H1 (cell line): ENCODE measurements at regions not wholly inside any gene's neighbourhood (a gene's known extent, or its start where the extent isn't known, plus 50 kb on each side); places are given as distances from the start of the nearest gene placed in this dataset.

Experiments used
- CTCF ChIA-PET: fragments of 300-600 bp; sonication (Branson Sonifier 250); formaldehyde crosslinking; loops from one replicate; lab custom pipeline; 2021; ENCODE audit not compliant: partially characterized antibody; lab: Charles Lee
- POLR2A ChIA-PET: fragments of 300-600 bp; sonication (Branson Sonifier 250); formaldehyde crosslinking; loops from one replicate; lab custom pipeline; 2021; ENCODE audit warnings: inconsistent platforms; ENCODE audit not compliant: partially characterized antibody; lab: Charles Lee
- DNase-seq, 2 experiments: peaks; one replicate each; pipeline versions ENCODE4 v3.0.0 to v3.0.0-alpha.2; 2010 to 2022; ENCODE audit warnings: low spot score in 2 of 2, low read depth in 1 of 2, mixed read lengths in 1 of 2
- FAIRE-seq: peaks from 2 replicates; lab custom pipeline; 2011; peaks lifted over from hg19 to GRCh38; lab: Jason Lieb, UNC
- H2AFZ ChIP-seq: 2 replicates; pipeline ENCODE4 v1.8.1; 2012; ENCODE audit warnings: low read length, inconsistent platforms
- H2AK5ac ChIP-seq: 2 replicates; pipeline ENCODE4 v1.6.1; 2013; ENCODE audit warnings: low read depth, low read length
- H2BK120ac ChIP-seq: replicated peaks from 2 replicates; pipeline ENCODE3; 2013; ENCODE audit warnings: low read depth, low read length, inconsistent platforms
- H2BK12ac ChIP-seq: 2 replicates; pipeline ENCODE4 v1.6.1; 2013; ENCODE audit warnings: low read depth, low read length
- H2BK15ac ChIP-seq: 2 replicates; pipeline ENCODE4 v1.6.1; 2013; ENCODE audit warnings: low read length
- H2BK20ac ChIP-seq: 2 replicates; pipeline ENCODE4 v1.6.1; 2013; ENCODE audit warnings: low read length
- H2BK5ac ChIP-seq: 2 replicates; pipeline ENCODE4 v1.6.1; 2013; ENCODE audit warnings: low read depth, low read length
- H3K14ac ChIP-seq: 2 replicates; pipeline ENCODE4 v1.6.1; 2013; ENCODE audit warnings: inconsistent platforms; ENCODE audit not compliant: insufficient read length
- H3K18ac ChIP-seq: 2 replicates; pipeline ENCODE4 v1.6.1; 2013; ENCODE audit warnings: low read length; ENCODE audit errors: extremely low read depth
- H3K23ac ChIP-seq: 2 replicates; pipeline ENCODE4 v1.6.1; 2013; ENCODE audit warnings: inconsistent platforms; ENCODE audit not compliant: insufficient read length
- H3K23me2 ChIP-seq: 2 replicates; pipeline ENCODE4 v1.6.1; 2013; ENCODE audit warnings: low read depth, low read length
- H3K27ac ChIP-seq: 2 replicates; pipeline ENCODE4 v1.6.1; 2011; ENCODE audit warnings: low read depth, low read length, inconsistent platforms
- H3K27me3 ChIP-seq, 4 experiments: replicated peaks in 1 of 4; 1 replicate in 1 of 4; 2 replicates in 3 of 4; pipeline versions ENCODE4 v1.6.1 to v1.8.1; 2011 to 2013; ENCODE audit warnings: low read length in 3 of 4, mild to moderate bottlenecking in 3 of 4, inconsistent platforms in 2 of 4, mixed read lengths in 2 of 4, moderate library complexity in 1 of 4; ENCODE audit not compliant: control insufficient read depth in 3 of 4, insufficient read depth in 3 of 4; ENCODE audit errors: extremely low read depth in 1 of 4
- H3K36me3 ChIP-seq, 4 experiments: 2 replicates each; pipeline versions ENCODE4 v1.6.1 to v1.8.1; 2011 to 2013; ENCODE audit warnings: mild to moderate bottlenecking in 4 of 4, low read length in 3 of 4, moderate library complexity in 2 of 4, control low read depth in 1 of 4, inconsistent platforms in 1 of 4; ENCODE audit not compliant: insufficient read depth in 4 of 4, control insufficient read depth in 2 of 4
- H3K4ac ChIP-seq: replicated peaks from 2 replicates; pipeline ENCODE3; 2013; ENCODE audit warnings: low read length, low read depth, mixed read lengths, inconsistent platforms; ENCODE audit not compliant: insufficient read length
- H3K4me1 ChIP-seq, 4 experiments: replicated peaks in 1 of 4; 1 replicate in 1 of 4; 2 replicates in 3 of 4; pipeline versions ENCODE4 v1.6.1 to v1.8.1; 2011 to 2013; ENCODE audit warnings: low read length in 3 of 4, inconsistent platforms in 2 of 4, mixed read lengths in 1 of 4; ENCODE audit not compliant: insufficient read depth in 4 of 4, control insufficient read depth in 3 of 4
- H3K4me2 ChIP-seq, 2 experiments: 2 replicates each; pipeline versions ENCODE4 v1.6.1 to v1.8.1; 2011 to 2013; ENCODE audit warnings: low read depth in 2 of 2, low read length in 2 of 2, control low read depth in 1 of 2, inconsistent platforms in 1 of 2, mild to moderate bottlenecking in 1 of 2; ENCODE audit not compliant: insufficient read depth in 1 of 2
- H3K4me3 ChIP-seq, 4 experiments: fragments of 200-600, 300-600 bp in 1 of 4; sonication (generic), shearing (Covaris generic), sonication (Bioruptor Twin) in 1 of 4; 2 replicates each; pipeline versions ENCODE4 v1.5.1 to v1.8.1; 2011 to 2016; ENCODE audit warnings: low read length in 4 of 4, low read depth in 3 of 4, control low read depth in 2 of 4, inconsistent platforms in 2 of 4, mild to moderate bottlenecking in 2 of 4, mixed read lengths in 1 of 4, moderate library complexity in 1 of 4; ENCODE audit not compliant: insufficient read depth in 2 of 4; ENCODE audit errors: extremely low read depth in 1 of 4
- H3K56ac ChIP-seq: replicated peaks from 2 replicates; pipeline ENCODE3; 2013; ENCODE audit warnings: low read depth, mild to moderate bottlenecking, mixed read lengths, low read length, inconsistent platforms; ENCODE audit not compliant: insufficient read length
- H3K79me1 ChIP-seq: 2 replicates; pipeline ENCODE4 v1.6.1; 2013; ENCODE audit warnings: low read depth, low read length, control low read depth
- H3K79me2 ChIP-seq, 2 experiments: 2 replicates each; pipeline versions ENCODE4 v1.6.1 to v1.8.1; 2012 to 2013; ENCODE audit warnings: low read length in 2 of 2, mild to moderate bottlenecking in 2 of 2, inconsistent platforms in 1 of 2; ENCODE audit not compliant: insufficient read depth in 2 of 2, control insufficient read depth in 1 of 2
- H3K9ac ChIP-seq, 4 experiments: replicated peaks in 1 of 4; 1 replicate in 1 of 4; 2 replicates in 3 of 4; pipeline versions ENCODE4 v1.6.1 to v1.8.1; 2011 to 2013; ENCODE audit warnings: low read depth in 3 of 4, low read length in 3 of 4, control low read depth in 2 of 4, mild to moderate bottlenecking in 2 of 4, moderate library complexity in 2 of 4, inconsistent platforms in 1 of 4; ENCODE audit errors: extremely low read depth in 1 of 4
- H3K9me3 ChIP-seq, 2 experiments: 2 replicates each; pipeline versions ENCODE4 v1.6.1 to v1.8.1; 2012 to 2013; ENCODE audit warnings: mild to moderate bottlenecking in 2 of 2, moderate library complexity in 2 of 2, control low read depth in 1 of 2, inconsistent platforms in 1 of 2, low read depth in 1 of 2, low read length in 1 of 2, mixed read lengths in 1 of 2; ENCODE audit not compliant: insufficient read depth in 2 of 2
- H4K20me1 ChIP-seq, 2 experiments: replicated peaks in 1 of 2; 2 replicates each; pipeline versions ENCODE3 to v1.8.1; 2011 to 2013; ENCODE audit warnings: inconsistent platforms in 2 of 2, low read length in 2 of 2, mild to moderate bottlenecking in 1 of 2; ENCODE audit not compliant: insufficient read depth in 2 of 2, control insufficient read depth in 1 of 2
- H4K5ac ChIP-seq: 2 replicates; pipeline ENCODE4 v1.6.1; 2013; ENCODE audit warnings: low read length, low read depth, mixed read lengths, inconsistent platforms; ENCODE audit not compliant: insufficient read length
- H4K8ac ChIP-seq: 2 replicates; pipeline ENCODE4 v1.8.0; 2013; ENCODE audit warnings: mild to moderate bottlenecking, moderate library complexity, low read length, inconsistent platforms; ENCODE audit not compliant: insufficient read depth; ENCODE audit errors: extremely low read depth
- H4K91ac ChIP-seq: replicated peaks from 2 replicates; pipeline ENCODE3; 2013; ENCODE audit warnings: low read length, mixed read lengths, inconsistent platforms; ENCODE audit not compliant: insufficient read length
- TBP ChIP-seq: IDR thresholded peaks from 2 replicates; pipeline ENCODE4 v1.6.1; 2011; ENCODE audit warnings: low read depth, low read length, improper control_type of control experiment
- WGBS, 2 experiments: shearing (Covaris generic) in 1 of 2; methylation state at CpG; one replicate each; pipeline versions ENCODE4 v1.1.6 to v1.1.7; 2013 to 2015; ENCODE audit warnings: low lambda C conversion rate in 2 of 2, mixed read lengths in 2 of 2, inconsistent platforms in 1 of 2, low coverage in 1 of 2, missing lambda C conversion rate in 1 of 2; ENCODE audit not compliant: insufficient replicate concordance in 2 of 2, insufficient coverage in 1 of 2, insufficient read length in 1 of 2; ENCODE audit errors: extremely low coverage in 1 of 2, missing lambda C conversion rate in 1 of 2; 5-methylcytosine and 5-hydroxymethylcytosine counted together

GRCh38 chr4:156060661-156061060, 107.0 kb upstream of the CTSO start:
- Histone ChIP-seq H3K9ac (no peak overlapping the region), H2AK5ac (no peak overlapping the region), H3K18ac (no peak overlapping the region), H3K27me3 (no peaks in the 10 kb centered on the region), H3K79me1 (no peaks in the 10 kb centered on the region), H3K14ac (no peak overlapping the region), H3K4ac (no peak overlapping the region), H3K9me3 (no peaks in the 10 kb centered on the region), H2BK120ac (no peak overlapping the region), H3K4me2 (no peak overlapping the region), H2BK15ac (no peak overlapping the region), H4K5ac (no peak overlapping the region), H4K20me1 (no peaks in the 10 kb centered on the region), H3K27ac (no peak overlapping the region), H3K4me3 (no peak overlapping the region), H3K4me1 (no peaks in the 10 kb centered on the region), H2BK20ac (no peak overlapping the region), H4K8ac (no peak overlapping the region), H2BK5ac (no peak overlapping the region), H2AFZ (no peak overlapping the region), H2BK12ac (no peak overlapping the region), H3K23me2 (no peaks in the 10 kb centered on the region), H4K91ac (no peak overlapping the region), H3K79me2 (no peaks in the 10 kb centered on the region), H3K36me3 (no peaks in the 10 kb centered on the region), H3K23ac (no peak overlapping the region), H3K56ac (no peak overlapping the region)
- DNase-seq = no peak
- 92% methylated on average over 3 of the region's 3 CpGs; no CpG with 5 or more reads in 1 of the 2 experiments for WGBS, 2 experiments
- CTCF ChIA-PET = interaction anchor here (0.6 kb wide), 1 partner anchor 49 kb away, joined by 3 read pairs; no protein-coding TSS in a partner anchor
- FAIRE-seq = no peak
- POLR2A ChIA-PET = no interaction called here
- TF ChIP-seq TBP = no peak
